ENCODE measurements at regions not wholly inside any gene's neighbourhood (a gene's known extent, or its start where the extent isn't known, plus 50 kb on each side); places are given as distances from the start of the nearest gene placed in this dataset.

- TF ChIP-seq POLR2A (IDR thresholded peaks at IDR 0.05; ENCODE audit: low read depth) (no peak), CTCF (IDR thresholded peaks at IDR 0.05) (no peak), EP300 (IDR thresholded peaks at IDR 0.05) (no peak)
Observed at GRCh38 chr6:19279273-19279684, 557.9 kb upstream of the ID4 start.

Measured in esophagus muscularis mucosa (tissue), 4 donors.